ENCODE measurements at regions not wholly inside any gene's neighbourhood (a gene's known extent, or its start where the extent isn't known, plus 50 kb on each side); places are given as distances from the start of the nearest gene placed in this dataset.

GRCh38 chr6:54719131-54719530 is 127.4 kb upstream of the FAM83B start:
- DNase-seq, result peak; percentile 29

- DNase-seq, result no peak
These were observed 126.9 kb upstream of the FAM83B start for GRCh38 chr6:54719633-54720032.

GRCh38 chr6:54722328-54722727 is 124.2 kb upstream of the FAM83B start:
- no peak for DNase-seq

GRCh38 chr6:54729716-54730115 is 116.9 kb upstream of the FAM83B start:
- no peak for DNase-seq

GRCh38 chr6:54730767-54731630 is 115.6 kb upstream of the FAM83B start:
- DNase-seq, result no peak

- no peak for DNase-seq
These were observed 109.3 kb upstream of the FAM83B start for GRCh38 chr6:54737247-54737646.

- no peak for DNase-seq
These were observed 98.6 kb upstream of the FAM83B start for GRCh38 chr6:54747955-54748354.

GRCh38 chr6:54754406-54754805 is 92.2 kb upstream of the FAM83B start:
- DNase-seq, result no peak

GRCh38 chr6:54758340-54758739 is 88.2 kb upstream of the FAM83B start:
- DNase-seq, result no peak

- no peak for DNase-seq
These were observed 78.1 kb upstream of the FAM83B start for GRCh38 chr6:54768494-54768893.

- DNase-seq, result no peak
These were observed 76.2 kb upstream of the FAM83B start for GRCh38 chr6:54770328-54770727.

GRCh38 chr6:54771968-54772367 is 74.6 kb upstream of the FAM83B start:
- DNase-seq, result no peak

- DNase-seq, result no peak
These were observed 74.0 kb upstream of the FAM83B start for GRCh38 chr6:54772610-54773009.

- no peak for DNase-seq
These were observed 71.0 kb upstream of the FAM83B start for GRCh38 chr6:54775576-54775975.

GRCh38 chr6:54776891-54777290 is 69.7 kb upstream of the FAM83B start:
- DNase-seq, result no peak

GRCh38 chr6:54778731-54779130 is 67.8 kb upstream of the FAM83B start:
- no peak for DNase-seq

GRCh38 chr6:54784011-54784410 is 62.6 kb upstream of the FAM83B start:
- no peak for DNase-seq

- no peak for DNase-seq
These were observed 60.4 kb upstream of the FAM83B start for GRCh38 chr6:54786154-54786553.

GRCh38 chr6:54787825-54788224 is 58.7 kb upstream of the FAM83B start:
- no peak for DNase-seq

Data from NCI-H1092 (cell line).